Testis (tissue), 2 donors: ENCODE measurements at regions not wholly inside any gene's neighbourhood (a gene's known extent, or its start where the extent isn't known, plus 50 kb on each side); places are given as distances from the start of the nearest gene placed in this dataset.

ENCODE experiments used
- DNase-seq: peaks from one replicate; pipeline ENCODE4 v3.0.0-alpha.2; 2019
- H3K27ac ChIP-seq, 2 donors: fragments of 200-600 bp; sonication (generic); one replicate each; pipeline ENCODE4 v1.5.1; 2019
- H3K27me3 ChIP-seq: fragments of 200-600 bp; sonication (generic); one replicate; pipeline ENCODE4 v1.5.1; 2019
- H3K36me3 ChIP-seq: fragments of 200-600 bp; sonication (generic); one replicate; pipeline ENCODE4 v1.5.1; 2017; ENCODE audit warnings: low read depth; ENCODE audit errors: missing control alignments
- H3K4me1 ChIP-seq: fragments of 200-600 bp; sonication (generic); one replicate; pipeline ENCODE4 v1.5.1; 2019
- H3K4me3 ChIP-seq, 2 donors: fragments of 200-600 bp; sonication (generic); one replicate each; pipeline ENCODE4 v1.5.1; 2017 to 2019
- H3K9me3 ChIP-seq: fragments of 200-600 bp; sonication (generic); one replicate; pipeline ENCODE4 v1.5.1; 2017
- POLR2A ChIP-seq: fragments of 450-650 bp; IDR thresholded peaks from one replicate; pipeline ENCODE4 v1.6.1; 2017; ENCODE audit warnings: antibody characterized with exemption, mild to moderate bottlenecking, moderate library complexity
- WGBS, 2 donors: methylation state at CpG; one replicate each; pipeline ENCODE4 v1.1.5; 2018; 5-methylcytosine and 5-hydroxymethylcytosine counted together
- intact Hi-C: fragments of 100-400 bp; cut with DNase I; formaldehyde crosslinking; loops from one replicate; pipeline ENCODE4 v1.15.1; 2023; ENCODE audit warnings: low total_unique reads
- TF ChIP-seq, protein P1 (sequence below), 3 experiments: fragments of 450-650 bp in 2 of 3; fragments of 200-600 bp in 1 of 3; sonication (generic) in 1 of 3; IDR thresholded peaks; one replicate each; pipeline ENCODE4 v1.5.1; 2016 to 2019; ENCODE audit warnings: antibody characterized with exemption in 3 of 3, mild to moderate bottlenecking in 2 of 3, moderate library complexity in 1 of 3

DNA sequence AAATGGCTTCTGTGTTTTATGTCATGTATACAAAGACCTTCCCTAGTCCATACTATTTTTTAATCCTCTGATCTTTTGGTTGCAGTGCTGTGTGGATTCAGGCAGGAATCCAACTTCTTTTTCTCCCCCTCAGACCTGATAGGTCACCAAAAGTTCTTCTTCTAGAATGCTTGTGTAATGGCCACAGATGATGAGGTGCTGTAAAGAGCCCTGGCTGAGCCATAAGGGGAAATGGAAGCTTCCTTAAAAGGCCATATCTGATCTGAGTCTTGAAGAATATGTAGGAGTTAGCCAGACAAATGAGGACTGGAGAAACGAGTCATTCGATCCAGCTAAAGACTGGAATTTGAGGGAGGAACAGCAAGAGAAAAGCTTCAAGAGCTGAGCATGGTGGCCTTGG, 353.9 kb downstream of the PCNX1 start:
- DNase-seq = no peak
- H3K27ac ChIP-seq = no peak overlapping the region
- H3K9me3 ChIP-seq = no peaks in the 10 kb centered on the region
- H3K27me3 ChIP-seq = no peaks in the 10 kb centered on the region
- no peaks in the 10 kb centered on the region for H3K36me3 ChIP-seq
- 34 to 62% methylated on average over 2 of the region's 2 CpGs for WGBS, 2 donors
- H3K4me3 ChIP-seq = no peak overlapping the region
- intact Hi-C loops = no loop called here
- no peaks in the 10 kb centered on the region for H3K4me1 ChIP-seq
- no peak for TF ChIP-seq POLR2A
- TF ChIP-seq, protein P1, sequence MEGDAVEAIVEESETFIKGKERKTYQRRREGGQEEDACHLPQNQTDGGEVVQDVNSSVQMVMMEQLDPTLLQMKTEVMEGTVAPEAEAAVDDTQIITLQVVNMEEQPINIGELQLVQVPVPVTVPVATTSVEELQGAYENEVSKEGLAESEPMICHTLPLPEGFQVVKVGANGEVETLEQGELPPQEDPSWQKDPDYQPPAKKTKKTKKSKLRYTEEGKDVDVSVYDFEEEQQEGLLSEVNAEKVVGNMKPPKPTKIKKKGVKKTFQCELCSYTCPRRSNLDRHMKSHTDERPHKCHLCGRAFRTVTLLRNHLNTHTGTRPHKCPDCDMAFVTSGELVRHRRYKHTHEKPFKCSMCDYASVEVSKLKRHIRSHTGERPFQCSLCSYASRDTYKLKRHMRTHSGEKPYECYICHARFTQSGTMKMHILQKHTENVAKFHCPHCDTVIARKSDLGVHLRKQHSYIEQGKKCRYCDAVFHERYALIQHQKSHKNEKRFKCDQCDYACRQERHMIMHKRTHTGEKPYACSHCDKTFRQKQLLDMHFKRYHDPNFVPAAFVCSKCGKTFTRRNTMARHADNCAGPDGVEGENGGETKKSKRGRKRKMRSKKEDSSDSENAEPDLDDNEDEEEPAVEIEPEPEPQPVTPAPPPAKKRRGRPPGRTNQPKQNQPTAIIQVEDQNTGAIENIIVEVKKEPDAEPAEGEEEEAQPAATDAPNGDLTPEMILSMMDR (IDR thresholded peaks at IDR 0.05) = no peak

DNA sequence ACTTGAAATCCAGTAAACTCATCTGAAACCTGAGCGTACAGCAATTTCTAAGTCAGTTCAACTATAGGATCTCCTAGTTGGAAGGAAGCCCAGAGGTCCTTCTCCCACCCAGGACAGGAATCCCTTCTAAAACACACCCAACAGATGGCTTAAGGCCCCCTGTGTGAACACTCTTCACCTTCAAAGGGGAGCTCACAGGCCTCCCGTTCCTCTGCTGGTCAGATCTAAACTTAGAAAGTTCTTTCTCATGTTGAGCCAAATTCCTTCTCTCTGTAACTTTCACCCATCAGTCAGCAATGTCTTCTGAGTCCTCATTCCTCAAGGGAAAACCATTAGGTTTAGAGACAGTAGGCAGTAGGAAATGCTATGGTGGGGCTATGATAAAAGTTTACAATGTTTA, 355.2 kb downstream of the PCNX1 start:
- WGBS, 2 donors = 88% methylated on average over 2 of the region's 2 CpGs
- intact Hi-C loops = no loop called here
- DNase-seq = no peak

DNA sequence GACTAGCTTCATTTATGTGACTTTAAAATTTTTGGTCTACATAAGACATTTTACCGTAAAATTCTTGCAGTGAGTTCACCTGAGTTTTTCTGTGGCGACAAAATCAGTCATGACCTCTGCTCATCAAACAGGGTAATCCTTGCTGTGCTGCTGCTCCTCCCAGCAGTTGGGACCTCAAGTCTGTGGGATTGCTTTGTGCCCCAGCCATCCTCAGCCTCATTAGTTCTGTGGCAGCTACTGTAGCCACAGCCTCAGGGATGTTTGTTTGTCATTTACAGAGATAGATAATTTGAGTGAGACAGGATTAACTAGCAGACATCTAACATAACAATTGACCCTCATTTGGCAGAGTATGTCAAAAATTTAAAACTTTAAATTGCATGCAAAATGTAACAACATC, 357.0 kb downstream of the PCNX1 start:
- DNase-seq = no peak
- Histone ChIP-seq H3K36me3 (no peaks in the 10 kb centered on the region), H3K4me3 (no peak overlapping the region), H3K27ac (no peak overlapping the region), H3K27me3 (no peaks in the 10 kb centered on the region), H3K4me1 (no peaks in the 10 kb centered on the region), H3K9me3 (no peaks in the 10 kb centered on the region)
- WGBS, 2 donors = 97 to 98% methylated on average over 2 of the region's 2 CpGs
- intact Hi-C loops = no loop called here
- TF ChIP-seq POLR2A = no peak
- TF ChIP-seq, protein P1 (IDR thresholded peaks at IDR 0.05) = no peak

More for the DNA sequence above, 355.2 kb downstream of the PCNX1 start:
- H3K4me1 ChIP-seq = no peaks in the 10 kb centered on the region
- no peaks in the 10 kb centered on the region for H3K27me3 ChIP-seq
- H3K4me3 ChIP-seq = no peak overlapping the region
- no peaks in the 10 kb centered on the region for H3K36me3 ChIP-seq
- no peaks in the 10 kb centered on the region for H3K9me3 ChIP-seq
- TF ChIP-seq, protein P1 (IDR thresholded peaks at IDR 0.05) = no peak
- no peak for TF ChIP-seq POLR2A
- H3K27ac ChIP-seq = no peak overlapping the region

GRCh38 chr14:71267007-71267513, 359.8 kb downstream of the PCNX1 start:
- DNase-seq = no peak
- no peak for TF ChIP-seq POLR2A
- TF ChIP-seq, protein P1 (IDR thresholded peaks at IDR 0.05) = no peak
- H3K36me3 ChIP-seq = no peaks in the 10 kb centered on the region
- intact Hi-C loops = no loop called here
- no peaks in the 10 kb centered on the region for H3K27me3 ChIP-seq
- H3K4me1 ChIP-seq = no peaks in the 10 kb centered on the region
- H3K27ac ChIP-seq = no peak overlapping the region
- no peaks in the 10 kb centered on the region for H3K9me3 ChIP-seq
- no peak overlapping the region for H3K4me3 ChIP-seq
- WGBS, 2 donors = 84 to 89% methylated on average over 5 of the region's 5 CpGs

GRCh38 chr14:71267691-71268090, 360.4 kb downstream of the PCNX1 start:
- Histone ChIP-seq H3K4me3 (no peak overlapping the region), H3K4me1 (no peaks in the 10 kb centered on the region), H3K27me3 (no peaks in the 10 kb centered on the region), H3K9me3 (no peaks in the 10 kb centered on the region), H3K27ac (no peak overlapping the region), H3K36me3 (no peaks in the 10 kb centered on the region)
- 51 to 60% methylated on average over 2 of the region's 2 CpGs for WGBS, 2 donors
- TF ChIP-seq, protein P1 (IDR thresholded peaks at IDR 0.05) = no peak
- no peak for TF ChIP-seq POLR2A
- no peak for DNase-seq
- intact Hi-C loops = no loop called here
